Tibial nerve (tissue), 4 donors: ENCODE measurements at regions not wholly inside any gene's neighbourhood (a gene's known extent, or its start where the extent isn't known, plus 50 kb on each side); places are given as distances from the start of the nearest gene placed in this dataset.

ENCODE experiments used
- CTCF ChIP-seq, 5 experiments: fragments of 200-600 bp in 3 of 5; fragments of 450-650 bp in 2 of 5; sonication (generic) in 3 of 5; IDR thresholded peaks; one replicate each; pipeline ENCODE4 v1.5.1; 2016 to 2019; ENCODE audit warnings: antibody characterized with exemption in 5 of 5, mild to moderate bottlenecking in 3 of 5, moderate library complexity in 2 of 5
- EP300 ChIP-seq, 2 donors: sonication (generic); formaldehyde crosslinking; IDR thresholded peaks; one replicate each; pipeline ENCODE4 v1.6.1; 2017; ENCODE audit warnings: antibody characterized with exemption in 2 of 2, mild to moderate bottlenecking in 1 of 2
- POLR2A ChIP-seq, 2 donors: fragments of 450-650 bp; IDR thresholded peaks; one replicate each; pipeline ENCODE4 v1.6.1; 2017; ENCODE audit warnings: antibody characterized with exemption in 2 of 2, mild to moderate bottlenecking in 2 of 2, moderate library complexity in 2 of 2

DNA sequence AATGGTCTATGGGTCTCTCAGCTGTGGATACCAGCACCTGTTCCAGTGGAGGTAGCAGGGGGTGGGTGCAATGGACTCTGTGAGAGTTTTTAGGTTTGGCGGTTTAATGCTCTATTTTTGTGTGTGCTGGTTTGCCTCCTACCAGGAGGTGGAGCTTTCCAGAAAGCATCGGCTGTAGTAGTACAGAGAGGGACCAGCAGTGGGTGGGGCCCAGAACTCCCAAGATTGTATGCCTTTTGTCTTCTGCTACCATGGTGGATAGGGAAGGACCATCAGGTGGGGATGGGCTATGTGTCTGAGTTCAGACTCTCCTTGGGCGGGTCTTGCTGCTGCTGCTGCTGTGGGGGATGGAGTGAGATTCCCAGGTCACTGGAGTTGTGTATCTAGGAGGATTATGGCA lies 557.2 kb upstream of the GRID2 start:
- TF ChIP-seq CTCF (IDR thresholded peaks at IDR 0.05) (no peak), POLR2A (IDR thresholded peaks at IDR 0.05) (no peak), EP300 (IDR thresholded peaks at IDR 0.05) (no peak)
